K562 (cell line): ENCODE measurements at regions not wholly inside any gene's neighbourhood (a gene's known extent, or its start where the extent isn't known, plus 50 kb on each side); places are given as distances from the start of the nearest gene placed in this dataset.
A peak's percentile ranks its signal among the peaks of the same experiment; 100 is the strongest.

ENCODE experiments used
- CEBPG ChIP-seq, 3 experiments: fragments of 200-800 bp in 1 of 3; sonication (Bioruptor generic) in 1 of 3; sonication (generic) in 1 of 3; formaldehyde crosslinking in 1 of 3; IDR thresholded peaks in 2 of 3; conservative IDR thresholded peaks in 1 of 3; 2 replicates each; pipeline versions ENCODE4 v1.6.1 to v1.8.0; 2016 to 2022; ENCODE audit warnings: missing compliant biosample characterization in 2 of 3, missing genetic modification characterization in 2 of 3, mild to moderate bottlenecking in 1 of 3, missing genetic modification reagents in 1 of 3
- E4F1 ChIP-seq: fragments of 250-450 bp; sonication (Bioruptor Pico); IDR thresholded peaks from 2 replicates; pipeline ENCODE4 v1.5.0; 2021; ENCODE audit warnings: mild to moderate bottlenecking, borderline replicate concordance
- EP300 ChIP-seq: IDR thresholded peaks from 2 replicates; pipeline ENCODE4 v1.6.1; 2012; ENCODE audit warnings: low read length, improper control_type of control experiment
- STAT6 ChIP-seq: sonication (generic); formaldehyde crosslinking; IDR thresholded peaks from 2 replicates; pipeline ENCODE4 v1.8.1; 2023; ENCODE audit warnings: mild to moderate bottlenecking, missing genetic modification reagents
- ZNF224 ChIP-seq: sonication (generic); formaldehyde crosslinking; IDR thresholded peaks from 2 replicates; pipeline ENCODE4 v1.8.0; 2022; ENCODE audit warnings: mild to moderate bottlenecking, missing genetic modification reagents
- ZNF431 ChIP-seq: sonication (generic); formaldehyde crosslinking; IDR thresholded peaks from 2 replicates; pipeline ENCODE4 v1.8.0; 2022; ENCODE audit warnings: mild to moderate bottlenecking, missing genetic modification reagents
- ZNF79 ChIP-seq: fragments of 250-450 bp; sonication (Bioruptor Pico); IDR thresholded peaks from 2 replicates; pipeline ENCODE4 v1.4.0; 2020; ENCODE audit warnings: low read depth, mild to moderate bottlenecking, moderate library complexity

- TF ChIP-seq ZNF79 (CRISPR knock-in tag) = no peak
- no peak for TF ChIP-seq STAT6 (CRISPR knock-in tag)
- peak; percentile 51; the same call in 1 of the 2 replicates for TF ChIP-seq CEBPG (CRISPR knock-in tag; IDR thresholded peaks at IDR 0.05)
- TF ChIP-seq CEBPG (tag; conservative IDR thresholded peaks at IDR 0.05 in 1 of 2, IDR thresholded peaks at IDR 0.05 in 1 of 2) = peak; percentile 68 to 78
- TF ChIP-seq ZNF224 (CRISPR knock-in tag) = no peak
- TF ChIP-seq EP300 = peak; percentile 85
- TF ChIP-seq E4F1 (CRISPR knock-in tag) = no peak
- no peak for TF ChIP-seq ZNF431 (CRISPR knock-in tag)
These were observed 53.2 kb upstream of the CD2AP start (continued) for GRCh38 chr6:47424436-47424836.
